ENCODE measurements at regions not wholly inside any gene's neighbourhood (a gene's known extent, or its start where the extent isn't known, plus 50 kb on each side); places are given as distances from the start of the nearest gene placed in this dataset.

GRCh38 chr4:35897808-35898207, 346.5 kb downstream of the ARAP2 start:
- no peak for DNase-seq

- DNase-seq = no peak
Measured at GRCh38 chr4:35900286-35901243, 343.7 kb downstream of the ARAP2 start.

- no peak for DNase-seq
Measured at GRCh38 chr4:35912174-35912573, 332.1 kb downstream of the ARAP2 start.

GRCh38 chr4:35918491-35918977, 325.8 kb downstream of the ARAP2 start:
- no peak for DNase-seq

- no peak for DNase-seq
Measured at GRCh38 chr4:35925806-35926205, 318.5 kb downstream of the ARAP2 start.

GRCh38 chr4:35926788-35927187, 317.5 kb downstream of the ARAP2 start:
- DNase-seq = no peak

- DNase-seq = no peak
Measured at GRCh38 chr4:35933901-35934300, 310.4 kb downstream of the ARAP2 start.

- DNase-seq = peak; percentile 45
Measured at GRCh38 chr4:35934320-35934981, 309.9 kb downstream of the ARAP2 start.

GRCh38 chr4:35938936-35939335, 305.4 kb downstream of the ARAP2 start:
- DNase-seq = no peak

- DNase-seq = no peak
Measured at GRCh38 chr4:35939751-35940150, 304.6 kb downstream of the ARAP2 start.

GRCh38 chr4:35942092-35942491, 302.2 kb downstream of the ARAP2 start:
- DNase-seq = no peak

GRCh38 chr4:35943606-35944005, 300.7 kb downstream of the ARAP2 start:
- no peak for DNase-seq

- DNase-seq = no peak
Measured at GRCh38 chr4:35948171-35948570, 296.1 kb downstream of the ARAP2 start.

GRCh38 chr4:35950442-35950841, 293.9 kb downstream of the ARAP2 start:
- DNase-seq = no peak

- DNase-seq = no peak
Measured at GRCh38 chr4:35952751-35953150, 291.6 kb downstream of the ARAP2 start.

- no peak for DNase-seq
Measured at GRCh38 chr4:35963383-35963782, 280.9 kb downstream of the ARAP2 start.

GRCh38 chr4:35963974-35964515, 280.3 kb downstream of the ARAP2 start:
- DNase-seq = peak; percentile 1

- no peak for DNase-seq
Measured at GRCh38 chr4:35965300-35965699, 279.0 kb downstream of the ARAP2 start.

GRCh38 chr4:35966566-35966965, 277.7 kb downstream of the ARAP2 start:
- DNase-seq = no peak

GRCh38 chr4:35970366-35970960, 273.9 kb downstream of the ARAP2 start:
- DNase-seq = no peak

GRCh38 chr4:35972814-35973213, 271.5 kb downstream of the ARAP2 start:
- DNase-seq = no peak

- no peak for DNase-seq
Measured at GRCh38 chr4:35975617-35976355, 268.5 kb downstream of the ARAP2 start.

GRCh38 chr4:35978551-35978950, 265.8 kb downstream of the ARAP2 start:
- no peak for DNase-seq
